Loucy (cell line): ENCODE measurements at regions not wholly inside any gene's neighbourhood (a gene's known extent, or its start where the extent isn't known, plus 50 kb on each side); places are given as distances from the start of the nearest gene placed in this dataset.

Source experiments
- CTCF ChIP-seq: fragments of 200-600 bp; sonication (generic); conservative IDR thresholded peaks from 2 replicates; pipeline ENCODE4 v1.5.1; 2014; ENCODE audit warnings: mild to moderate bottlenecking, antibody characterized with exemption, low read length
- EZH2phosphoT487 ChIP-seq: fragments of 200-600 bp; IDR thresholded peaks from 2 replicates; pipeline ENCODE4 v1.6.1; 2018; ENCODE audit warnings: antibody characterized with exemption, mild to moderate bottlenecking, moderate library complexity, borderline replicate concordance

- TF ChIP-seq CTCF (no peak), EZH2phosphoT487 (no peak)
Measured at GRCh38 chr11:112525270-112525669, 264.6 kb upstream of the PLET1 start.
